Activated CD8-positive, alpha-beta T cell treated with anti-CD3 and anti-CD28 coated beads for 36 hours (primary cell): ENCODE measurements at regions not wholly inside any gene's neighbourhood (a gene's known extent, or its start where the extent isn't known, plus 50 kb on each side); places are given as distances from the start of the nearest gene placed in this dataset.

Experiments
- ATAC-seq: fragments of 200-7000 bp; cut with Tn5 transposase; one replicate; pipeline ENCODE4 v1.10.0; 2021; ENCODE audit warnings: mild to moderate bottlenecking, moderate library complexity
- CTCF ChIA-PET: fragments of 350-600 bp; sonication (Branson Sonifier 250); formaldehyde crosslinking; loops from one replicate; lab custom pipeline; 2021; ENCODE audit warnings: antibody characterized with exemption; lab: Charles Lee
- POLR2A ChIA-PET: fragments of 350-600 bp; sonication (Branson Sonifier 250); formaldehyde crosslinking; loops from one replicate; lab custom pipeline; 2021; ENCODE audit warnings: antibody characterized with exemption; lab: Charles Lee
- DNase-seq: peaks from one replicate; pipeline ENCODE4 v3.0.0-alpha.2; 2020
- H3K27ac Mint-ChIP-seq: one replicate; pipeline ENCODE4 v1.8.0; 2021; ENCODE audit warnings: mild to moderate bottlenecking, mixed read lengths
- H3K27me3 Mint-ChIP-seq: one replicate; pipeline ENCODE4 v1.8.0; 2021; ENCODE audit warnings: mixed read lengths
- H3K36me3 Mint-ChIP-seq: one replicate; pipeline ENCODE4 v1.8.0; 2021; ENCODE audit warnings: low read depth, mixed read lengths
- H3K4me1 Mint-ChIP-seq: one replicate; pipeline ENCODE4 v1.8.0; 2021; ENCODE audit warnings: low read depth, mixed read lengths
- H3K4me3 Mint-ChIP-seq: one replicate; pipeline ENCODE4 v1.8.0; 2021; ENCODE audit warnings: mild to moderate bottlenecking, moderate library complexity, mixed read lengths
- H3K9me3 Mint-ChIP-seq: one replicate; pipeline ENCODE4 v1.8.0; 2021; ENCODE audit warnings: mixed read lengths
- intact Hi-C: fragments of 100-400 bp; cut with micrococcal nuclease; formaldehyde crosslinking; loops from one replicate; pipeline ENCODE4 v1.10.0; 2022
- TF ChIP-seq, protein P1 (sequence below): fragments of 200-600 bp; IDR thresholded peaks from one replicate; pipeline ENCODE4 v1.8.0; 2022; ENCODE audit warnings: antibody characterized with exemption, mild to moderate bottlenecking

DNA sequence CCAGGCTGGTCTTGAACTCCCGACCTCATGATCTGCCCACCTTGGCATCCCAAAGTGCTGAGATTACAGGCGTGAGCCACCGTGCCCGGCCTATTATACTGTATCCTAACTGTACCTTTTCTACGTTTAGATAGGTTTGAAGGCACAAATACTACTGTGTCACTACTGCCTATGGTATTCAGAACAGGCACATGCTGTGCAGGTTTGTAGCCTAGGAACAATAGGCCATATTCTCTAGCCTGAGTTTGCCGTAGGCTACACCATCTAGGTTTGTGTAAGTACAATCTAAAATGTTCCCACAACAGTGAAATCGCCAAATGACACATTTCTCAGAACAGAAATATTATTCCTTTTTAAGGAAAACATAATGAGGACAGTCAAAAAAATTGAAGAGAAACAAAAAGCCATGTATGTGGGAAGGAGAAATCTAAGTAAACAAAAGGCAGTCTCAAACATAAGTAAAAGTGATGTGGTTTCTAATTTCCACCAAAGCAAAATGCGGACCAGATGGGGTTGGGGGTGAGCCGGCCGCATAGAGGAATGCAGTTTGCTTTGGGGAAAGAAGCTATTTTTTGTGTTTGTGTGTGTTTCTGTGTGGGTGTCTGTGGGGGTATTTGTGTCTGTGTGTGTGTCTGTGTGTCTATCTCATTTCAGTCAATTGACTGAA lies 192.6 kb upstream of the SALL4 start:
- no peaks in the 10 kb centered on the region for H3K9me3 Mint-ChIP-seq
- ChIA-PET POLR2A (no interaction called here), CTCF (no interaction called here)
- TF ChIP-seq, protein P1, sequence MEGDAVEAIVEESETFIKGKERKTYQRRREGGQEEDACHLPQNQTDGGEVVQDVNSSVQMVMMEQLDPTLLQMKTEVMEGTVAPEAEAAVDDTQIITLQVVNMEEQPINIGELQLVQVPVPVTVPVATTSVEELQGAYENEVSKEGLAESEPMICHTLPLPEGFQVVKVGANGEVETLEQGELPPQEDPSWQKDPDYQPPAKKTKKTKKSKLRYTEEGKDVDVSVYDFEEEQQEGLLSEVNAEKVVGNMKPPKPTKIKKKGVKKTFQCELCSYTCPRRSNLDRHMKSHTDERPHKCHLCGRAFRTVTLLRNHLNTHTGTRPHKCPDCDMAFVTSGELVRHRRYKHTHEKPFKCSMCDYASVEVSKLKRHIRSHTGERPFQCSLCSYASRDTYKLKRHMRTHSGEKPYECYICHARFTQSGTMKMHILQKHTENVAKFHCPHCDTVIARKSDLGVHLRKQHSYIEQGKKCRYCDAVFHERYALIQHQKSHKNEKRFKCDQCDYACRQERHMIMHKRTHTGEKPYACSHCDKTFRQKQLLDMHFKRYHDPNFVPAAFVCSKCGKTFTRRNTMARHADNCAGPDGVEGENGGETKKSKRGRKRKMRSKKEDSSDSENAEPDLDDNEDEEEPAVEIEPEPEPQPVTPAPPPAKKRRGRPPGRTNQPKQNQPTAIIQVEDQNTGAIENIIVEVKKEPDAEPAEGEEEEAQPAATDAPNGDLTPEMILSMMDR, result no peak
- H3K4me1 Mint-ChIP-seq, result no peaks in the 10 kb centered on the region
- no peak for DNase-seq
- ATAC-seq, result no peak
- H3K36me3 Mint-ChIP-seq, result no peaks in the 10 kb centered on the region
- intact Hi-C loops, result no loop called here
- H3K4me3 Mint-ChIP-seq, result no peak overlapping the region
- H3K27ac Mint-ChIP-seq, result no peak overlapping the region
- H3K27me3 Mint-ChIP-seq, result no peaks in the 10 kb centered on the region

DNA sequence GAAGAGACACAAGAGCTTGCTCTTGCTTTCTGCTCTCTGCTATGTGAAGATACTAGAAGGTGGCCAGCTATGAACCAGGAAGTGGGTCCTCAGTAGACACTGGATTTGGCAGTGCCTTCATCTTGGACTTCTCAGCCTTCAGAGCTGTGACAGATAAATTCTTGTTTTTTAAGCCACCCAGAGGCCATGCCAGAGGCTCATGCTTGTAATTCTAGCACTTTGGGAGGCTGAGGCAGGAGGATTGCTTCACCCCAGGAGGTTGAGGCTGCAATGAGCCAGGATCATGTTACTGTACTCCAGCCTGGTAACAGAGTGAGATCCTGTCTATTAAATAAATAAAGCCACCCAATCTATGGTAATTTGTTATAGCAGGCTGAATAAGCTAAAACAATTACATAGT lies 185.5 kb upstream of the SALL4 start:
- Mint-ChIP-seq H3K9me3 (no peaks in the 10 kb centered on the region), H3K4me1 (peaks cover 4% of the 10 kb centered on the region), H3K27me3 (no peaks in the 10 kb centered on the region), H3K4me3 (no peak overlapping the region), H3K36me3 (no peaks in the 10 kb centered on the region), H3K27ac (no peak overlapping the region)
- DNase-seq (no peak), ATAC-seq (no peak)
- POLR2A ChIA-PET, result no interaction called here
- intact Hi-C loops, result no loop called here
- CTCF ChIA-PET, result interaction anchor here (1.1 kb wide), 1 partner anchor 96 kb away, joined by 3 read pairs; no protein-coding TSS in a partner anchor
- TF ChIP-seq, protein P1, result no peak

DNA sequence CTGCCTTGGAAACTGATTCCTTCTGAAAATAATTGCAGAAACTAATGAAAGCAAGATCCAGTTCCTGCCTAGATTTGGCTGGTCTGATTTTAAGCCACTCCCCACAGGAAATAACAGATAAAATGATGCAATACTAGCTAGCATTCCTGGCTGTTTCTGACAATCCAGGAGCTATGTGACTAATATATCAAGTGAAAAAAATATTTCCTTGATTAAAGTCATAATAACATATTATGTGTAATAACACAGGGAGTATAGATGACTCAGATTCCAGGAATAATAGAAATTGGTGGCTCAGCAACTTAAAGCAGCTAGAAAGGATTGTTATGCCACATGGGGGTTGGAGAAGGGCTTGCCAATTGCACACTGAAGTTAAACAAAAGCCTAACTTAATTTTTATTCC lies 182.7 kb upstream of the SALL4 start:
- CTCF ChIA-PET, result no interaction called here
- no peak overlapping the region for H3K27ac Mint-ChIP-seq
- ATAC-seq (no peak), DNase-seq (no peak)
- no peaks in the 10 kb centered on the region for H3K27me3 Mint-ChIP-seq
- peaks cover 4% of the 10 kb centered on the region for H3K4me1 Mint-ChIP-seq
- no peak overlapping the region for H3K4me3 Mint-ChIP-seq
- TF ChIP-seq, protein P1, result no peak
- intact Hi-C loops, result no loop called here
- POLR2A ChIA-PET, result no interaction called here
- H3K36me3 Mint-ChIP-seq, result no peaks in the 10 kb centered on the region
- no peaks in the 10 kb centered on the region for H3K9me3 Mint-ChIP-seq

DNA sequence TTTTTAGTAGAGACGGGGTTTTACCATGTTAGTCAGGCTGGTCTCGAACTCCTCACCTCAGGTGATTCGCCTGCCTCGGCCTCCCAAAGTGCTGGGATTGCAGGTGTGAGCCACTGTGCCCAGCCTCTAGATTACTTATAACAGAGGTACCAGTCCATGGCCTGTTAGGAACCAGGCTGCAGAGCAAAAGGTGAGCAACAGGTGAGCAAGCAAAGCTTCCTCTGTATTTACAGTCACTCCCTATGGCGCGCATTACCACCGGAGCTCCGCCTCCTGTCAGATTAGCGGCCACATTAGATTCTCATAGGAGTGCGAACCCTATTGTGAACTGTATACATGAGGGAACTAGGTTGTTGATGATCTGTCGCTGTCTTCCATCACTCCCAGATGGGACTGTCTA lies 178.0 kb upstream of the SALL4 start:
- H3K4me1 Mint-ChIP-seq, result peaks cover 4% of the 10 kb centered on the region
- no peaks in the 10 kb centered on the region for H3K27me3 Mint-ChIP-seq
- ChIA-PET POLR2A (no interaction called here), CTCF (no interaction called here)
- no peak overlapping the region for H3K27ac Mint-ChIP-seq
- TF ChIP-seq, protein P1, result no peak
- ATAC-seq (no peak), DNase-seq (no peak)
- H3K36me3 Mint-ChIP-seq, result no peaks in the 10 kb centered on the region
- H3K9me3 Mint-ChIP-seq, result peaks cover 5% of the 10 kb centered on the region
- H3K4me3 Mint-ChIP-seq, result no peak overlapping the region
- intact Hi-C loops, result no loop called here

DNA sequence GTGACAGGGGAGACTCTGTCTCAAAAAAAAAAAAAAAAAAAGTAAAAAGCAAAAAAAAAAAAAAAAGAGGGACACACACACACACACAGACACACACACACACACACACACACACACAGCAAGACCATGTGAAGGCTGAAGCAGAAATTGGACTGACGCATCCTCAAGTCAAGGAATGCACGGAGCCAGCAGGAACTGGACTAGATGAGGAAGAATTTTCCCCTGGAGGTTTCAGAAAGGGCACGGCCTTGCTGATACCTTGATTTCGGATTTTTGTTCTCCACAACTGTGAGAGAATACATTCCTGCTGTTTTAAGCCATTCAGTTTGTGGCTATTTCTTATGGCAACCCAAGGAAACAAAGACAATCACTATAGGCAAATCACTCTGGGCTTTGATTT lies 176.9 kb upstream of the SALL4 start:
- Mint-ChIP-seq H3K27ac (no peak overlapping the region), H3K4me1 (no peaks in the 10 kb centered on the region), H3K4me3 (no peak overlapping the region), H3K36me3 (no peaks in the 10 kb centered on the region), H3K27me3 (no peaks in the 10 kb centered on the region), H3K9me3 (peaks cover 5% of the 10 kb centered on the region)
- ATAC-seq (no peak), DNase-seq (no peak)
- ChIA-PET POLR2A (no interaction called here), CTCF (no interaction called here)
- intact Hi-C loops, result no loop called here
- TF ChIP-seq, protein P1, result no peak
